B cell (primary cell): ENCODE measurements at regions not wholly inside any gene's neighbourhood (a gene's known extent, or its start where the extent isn't known, plus 50 kb on each side); places are given as distances from the start of the nearest gene placed in this dataset.

Source experiments
- EZH2 ChIP-seq: IDR thresholded peaks from 2 replicates; pipeline ENCODE4 v1.6.1; 2012; ENCODE audit warnings: borderline replicate concordance, low read depth, mild to moderate bottlenecking, moderate library complexity, low read length; ENCODE audit not compliant: insufficient read depth, poor library complexity, severe bottlenecking
- TF ChIP-seq, protein P1 (sequence below): fragments of 200-600 bp; IDR thresholded peaks from one replicate; pipeline ENCODE4 v1.8.0; 2022; ENCODE audit warnings: antibody characterized with exemption, mild to moderate bottlenecking

GRCh38 chr2:41763141-41763540 lies 284.7 kb upstream of the PKDCC start:
- TF ChIP-seq, protein P1, sequence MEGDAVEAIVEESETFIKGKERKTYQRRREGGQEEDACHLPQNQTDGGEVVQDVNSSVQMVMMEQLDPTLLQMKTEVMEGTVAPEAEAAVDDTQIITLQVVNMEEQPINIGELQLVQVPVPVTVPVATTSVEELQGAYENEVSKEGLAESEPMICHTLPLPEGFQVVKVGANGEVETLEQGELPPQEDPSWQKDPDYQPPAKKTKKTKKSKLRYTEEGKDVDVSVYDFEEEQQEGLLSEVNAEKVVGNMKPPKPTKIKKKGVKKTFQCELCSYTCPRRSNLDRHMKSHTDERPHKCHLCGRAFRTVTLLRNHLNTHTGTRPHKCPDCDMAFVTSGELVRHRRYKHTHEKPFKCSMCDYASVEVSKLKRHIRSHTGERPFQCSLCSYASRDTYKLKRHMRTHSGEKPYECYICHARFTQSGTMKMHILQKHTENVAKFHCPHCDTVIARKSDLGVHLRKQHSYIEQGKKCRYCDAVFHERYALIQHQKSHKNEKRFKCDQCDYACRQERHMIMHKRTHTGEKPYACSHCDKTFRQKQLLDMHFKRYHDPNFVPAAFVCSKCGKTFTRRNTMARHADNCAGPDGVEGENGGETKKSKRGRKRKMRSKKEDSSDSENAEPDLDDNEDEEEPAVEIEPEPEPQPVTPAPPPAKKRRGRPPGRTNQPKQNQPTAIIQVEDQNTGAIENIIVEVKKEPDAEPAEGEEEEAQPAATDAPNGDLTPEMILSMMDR = no peak
- TF ChIP-seq EZH2 = no peak
